GM21526 (cell line): ENCODE measurements at regions not wholly inside any gene's neighbourhood (a gene's known extent, or its start where the extent isn't known, plus 50 kb on each side); places are given as distances from the start of the nearest gene placed in this dataset.

Experiments used
- ATAC-seq: cut with Tn5 transposase; IDR thresholded peaks from one replicate; pipeline ENCODE4 v1.9.1; 2021; ENCODE audit warnings: moderate library complexity; ENCODE audit not compliant: unreplicated experiment, low FRiP score

GRCh38 chr6:23329086-23329485 lies 759.7 kb downstream of the HDGFL1 start:
- no peak for ATAC-seq

GRCh38 chr6:23330632-23331031 lies 761.3 kb downstream of the HDGFL1 start:
- ATAC-seq = no peak

GRCh38 chr6:23334360-23334759 lies 765.0 kb downstream of the HDGFL1 start:
- no peak for ATAC-seq

- ATAC-seq = no peak
Measured at GRCh38 chr6:23335894-23336293, 766.5 kb downstream of the HDGFL1 start.

- ATAC-seq = no peak
Measured at GRCh38 chr6:23339268-23339667, 769.9 kb downstream of the HDGFL1 start.

GRCh38 chr6:23340271-23340670 lies 770.9 kb downstream of the HDGFL1 start:
- no peak for ATAC-seq

GRCh38 chr6:23343610-23344306 lies 774.4 kb downstream of the HDGFL1 start:
- no peak for ATAC-seq

- no peak for ATAC-seq
Measured at GRCh38 chr6:23348185-23348584, 777.8 kb upstream of the NRSN1 start.

- ATAC-seq = no peak
Measured at GRCh38 chr6:23349521-23350147, 776.4 kb upstream of the NRSN1 start.

- ATAC-seq = no peak
Measured at GRCh38 chr6:23350752-23351453, 775.1 kb upstream of the NRSN1 start.

- no peak for ATAC-seq
Measured at GRCh38 chr6:23354004-23354403, 772.0 kb upstream of the NRSN1 start.

GRCh38 chr6:23357185-23357766 lies 768.7 kb upstream of the NRSN1 start:
- ATAC-seq = no peak

GRCh38 chr6:23365732-23366131 lies 760.3 kb upstream of the NRSN1 start:
- no peak for ATAC-seq

- no peak for ATAC-seq
Measured at GRCh38 chr6:23367311-23367710, 758.7 kb upstream of the NRSN1 start.

- ATAC-seq = no peak
Measured at GRCh38 chr6:23368557-23368956, 757.5 kb upstream of the NRSN1 start.

- no peak for ATAC-seq
Measured at GRCh38 chr6:23370051-23370450, 756.0 kb upstream of the NRSN1 start.

GRCh38 chr6:23371132-23371915 lies 754.7 kb upstream of the NRSN1 start:
- ATAC-seq = no peak

GRCh38 chr6:23377830-23378229 lies 748.2 kb upstream of the NRSN1 start:
- ATAC-seq = no peak

GRCh38 chr6:23380465-23380864 lies 745.5 kb upstream of the NRSN1 start:
- no peak for ATAC-seq

GRCh38 chr6:23388086-23388783 lies 737.8 kb upstream of the NRSN1 start:
- ATAC-seq = no peak
